HT1080 (cell line): ENCODE measurements at regions not wholly inside any gene's neighbourhood (a gene's known extent, or its start where the extent isn't known, plus 50 kb on each side); places are given as distances from the start of the nearest gene placed in this dataset.
"Not testable (repeated sequence)": the region's sequence is repeated elsewhere in the genome, so short reads cannot be mapped to it uniquely, and the experiment has no call there.

Experiments
- DNase-seq: peaks from one replicate; pipeline ENCODE4 v3.0.0-alpha.2; 2015; ENCODE audit warnings: low read depth

DNA sequence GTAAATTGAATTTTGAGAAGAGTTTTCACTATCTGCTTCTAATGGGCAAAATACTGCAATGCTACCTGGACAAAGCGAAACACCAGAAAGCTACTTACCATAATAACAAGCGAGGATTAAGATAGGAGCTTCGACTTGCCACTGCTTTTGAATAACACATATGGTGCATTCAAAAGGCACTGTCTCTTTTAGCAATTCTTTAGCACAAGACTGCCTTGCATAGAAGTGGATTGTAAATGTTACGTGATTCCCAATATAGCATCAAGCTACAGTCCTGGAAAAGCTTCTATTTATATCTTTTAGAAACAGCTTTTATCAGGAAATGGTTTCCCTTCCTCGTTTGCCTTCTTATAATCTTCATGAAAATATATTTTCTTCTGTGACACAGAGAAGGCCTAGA, 258.7 kb upstream of the PDE3A start:
- no peak for DNase-seq

DNA sequence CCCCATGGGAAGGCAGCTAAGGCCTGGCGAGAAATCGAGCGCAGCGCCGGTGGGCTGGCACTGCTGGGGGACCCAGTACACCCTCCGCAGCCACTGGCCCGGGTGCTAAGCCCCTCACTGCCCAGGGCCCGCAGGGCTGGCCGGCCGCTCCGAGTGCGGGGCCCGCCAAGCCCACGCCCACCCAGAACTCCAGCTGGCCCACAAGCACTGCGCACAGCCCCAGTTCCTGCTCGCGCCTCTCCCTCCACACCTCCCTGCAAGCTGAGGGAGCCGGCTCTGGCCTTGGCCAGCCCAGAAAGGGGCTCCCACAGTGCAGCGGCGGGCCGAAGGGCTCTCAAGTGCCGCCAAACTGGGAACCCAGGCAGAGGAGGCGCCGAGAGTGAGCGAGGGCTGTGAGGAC, 253.0 kb upstream of the PDE3A start:
- DNase-seq: not testable (repeated sequence)

DNA sequence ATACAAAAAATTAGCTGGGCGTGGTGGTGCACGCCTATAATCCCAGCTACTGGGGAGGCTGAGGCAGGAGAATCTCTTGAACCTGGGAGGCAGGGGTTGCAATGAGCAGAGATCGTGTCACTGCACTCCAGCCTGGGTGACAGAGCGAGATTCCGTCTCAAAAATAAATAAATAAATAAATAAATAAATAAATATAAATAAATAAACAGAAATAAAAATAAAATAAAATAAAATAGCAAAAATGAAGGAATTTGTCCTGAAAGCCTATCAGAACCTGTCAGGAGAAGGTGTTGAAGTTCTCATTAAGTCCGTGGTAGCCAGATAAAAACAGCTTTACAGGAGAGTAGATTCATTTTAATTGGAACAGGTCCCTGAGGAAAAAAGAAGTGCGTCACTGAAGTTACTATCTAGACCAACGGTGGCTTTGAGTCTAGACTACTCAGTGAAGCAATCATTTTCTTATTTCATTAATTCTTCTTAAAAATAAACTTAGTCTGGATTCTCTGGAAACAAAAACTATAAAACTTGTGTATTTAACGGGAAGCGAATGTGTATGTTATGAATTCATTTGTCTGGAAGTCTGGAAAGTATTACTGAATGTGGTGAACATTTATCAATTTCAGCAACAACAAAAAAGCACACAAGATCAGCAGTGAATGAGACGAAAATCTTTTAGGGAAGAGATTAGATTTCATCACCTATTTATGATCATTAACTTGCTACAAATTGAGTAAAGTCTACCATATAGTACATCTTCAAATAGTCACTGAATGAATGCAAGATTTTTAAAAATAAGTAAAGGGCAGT, 248.5 kb upstream of the PDE3A start:
- no peak for DNase-seq

DNA sequence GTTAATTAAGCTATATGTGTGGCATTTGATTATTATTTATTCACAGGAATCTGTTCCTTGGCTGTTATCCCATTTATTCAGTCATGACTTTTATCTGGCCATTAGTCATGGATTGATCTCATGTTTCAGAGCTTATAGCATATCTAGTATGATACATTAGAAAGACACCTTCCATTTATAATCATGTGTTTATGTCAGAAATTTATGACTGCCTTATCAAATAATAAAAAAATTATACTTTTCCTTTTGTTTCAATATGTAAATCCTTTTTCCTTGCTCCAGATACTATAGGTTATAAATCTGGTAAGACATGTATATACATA, 248.0 kb upstream of the PDE3A start:
- no peak for DNase-seq

DNA sequence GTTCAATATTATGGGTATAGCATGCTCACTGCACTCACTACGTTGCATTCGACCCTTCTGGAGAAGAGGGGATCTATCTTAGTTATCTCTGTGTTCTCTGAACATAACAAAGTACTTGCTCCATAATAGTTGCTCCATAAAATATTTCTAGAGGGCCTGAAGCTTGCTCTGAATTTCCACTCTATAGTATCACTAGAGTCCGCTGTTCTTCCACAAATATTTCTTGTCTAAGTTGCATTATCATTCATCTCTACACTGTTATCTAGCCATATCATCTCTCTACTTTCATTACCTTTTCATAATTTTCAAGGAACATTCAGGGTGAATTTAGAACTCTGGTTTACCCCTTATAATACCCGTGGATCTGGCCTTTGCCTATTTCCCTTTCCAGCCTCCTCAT, 246.1 kb upstream of the PDE3A start:
- no peak for DNase-seq

DNA sequence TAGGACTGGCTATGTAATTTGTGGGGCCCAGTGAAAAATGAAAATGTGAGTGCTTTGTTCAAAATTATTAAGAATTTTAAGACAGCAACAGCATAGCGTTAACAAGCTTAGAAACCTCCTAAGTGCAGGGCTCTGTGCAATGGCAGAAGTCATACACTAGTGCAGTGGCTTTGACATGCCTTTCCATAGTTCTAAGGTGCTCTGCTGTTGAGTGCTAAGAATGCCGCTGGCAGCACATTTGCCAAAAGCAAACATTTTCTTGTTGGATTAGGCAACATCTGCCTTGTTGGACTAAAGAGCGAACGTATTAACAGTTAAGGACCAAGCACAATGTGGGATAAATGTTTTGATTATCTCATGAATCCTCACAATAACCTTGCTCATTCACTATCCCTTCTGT, 244.9 kb upstream of the PDE3A start:
- DNase-seq: no peak

DNA sequence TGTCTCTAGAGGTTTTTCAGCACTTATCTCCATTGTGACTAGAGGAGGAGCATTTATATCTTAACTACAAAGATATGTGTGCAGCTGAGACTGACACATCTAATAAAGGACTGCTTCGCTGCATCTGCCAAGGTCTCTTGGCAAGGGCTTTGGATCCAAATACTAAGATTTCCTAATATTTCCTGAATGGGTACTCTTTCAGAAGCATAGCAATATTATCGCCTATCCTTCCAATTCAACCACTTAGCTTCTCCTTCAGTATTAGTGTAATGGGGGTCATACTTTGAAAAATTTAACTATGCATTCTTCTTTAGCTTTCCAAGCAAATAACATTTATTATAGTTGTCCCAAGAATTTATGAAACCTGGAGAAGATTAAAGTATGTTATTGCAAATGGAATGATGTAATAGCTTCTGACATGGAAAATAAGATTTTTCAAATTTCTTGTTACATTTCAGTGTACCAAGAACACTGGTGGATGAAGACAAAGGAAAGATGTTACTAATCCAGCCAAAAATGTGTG, 243.0 kb upstream of the PDE3A start:
- no peak for DNase-seq

DNA sequence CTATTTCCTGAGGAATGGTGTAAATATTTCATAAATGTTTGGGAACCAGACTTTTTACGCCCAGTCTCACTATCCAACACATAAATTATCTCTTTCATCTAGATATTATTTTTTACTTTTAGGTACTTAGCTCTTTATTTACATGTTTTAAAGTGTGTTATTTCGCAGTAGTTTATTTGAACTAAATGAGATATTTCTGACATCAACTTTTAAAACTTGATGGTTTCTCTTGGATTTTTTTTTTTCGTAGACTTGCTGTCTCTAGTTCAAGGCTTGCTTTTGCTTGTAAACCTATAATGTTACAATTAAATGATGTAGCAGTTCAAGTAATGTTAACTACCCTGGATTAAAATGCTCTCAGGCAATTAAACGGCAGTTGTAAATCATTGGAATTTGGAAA, 241.7 kb upstream of the PDE3A start:
- no peak for DNase-seq

DNA sequence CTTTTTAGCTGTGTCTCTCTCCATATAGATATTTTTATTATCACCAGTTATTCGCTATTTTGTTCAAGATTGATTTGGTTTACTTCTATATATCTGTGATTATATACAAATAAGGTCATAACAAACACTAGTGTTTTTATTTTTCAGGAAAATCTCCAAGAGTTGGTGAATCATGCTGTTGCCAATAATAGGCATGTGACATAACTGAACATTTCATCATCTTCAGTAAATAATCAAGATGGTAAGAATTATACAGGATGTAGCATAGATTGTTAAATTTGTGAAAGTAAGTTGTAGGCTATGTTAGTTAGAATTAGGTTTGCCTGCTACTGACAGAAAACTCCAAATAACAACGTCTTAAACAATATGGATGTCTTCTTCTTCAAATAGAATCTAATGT, 240.9 kb upstream of the PDE3A start:
- DNase-seq: no peak

DNA sequence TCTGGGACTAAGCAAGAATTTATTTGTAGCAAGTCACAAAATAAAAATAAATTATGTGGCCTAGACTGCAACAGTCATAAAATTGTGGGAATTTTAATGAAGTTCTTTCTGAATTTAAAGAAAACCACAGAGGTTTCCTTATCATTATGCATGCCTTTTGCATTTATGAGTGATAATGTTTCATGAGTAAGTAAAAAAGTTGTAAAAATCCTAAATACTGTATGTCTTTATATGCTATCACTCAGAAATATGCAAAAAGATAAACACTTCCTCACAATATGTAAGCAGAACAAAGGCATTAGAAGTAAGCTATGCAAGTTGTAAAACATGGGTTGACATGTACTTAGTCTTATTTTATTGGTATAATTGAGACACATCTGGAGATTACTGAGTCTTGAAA, 239.4 kb upstream of the PDE3A start:
- DNase-seq: no peak

DNA sequence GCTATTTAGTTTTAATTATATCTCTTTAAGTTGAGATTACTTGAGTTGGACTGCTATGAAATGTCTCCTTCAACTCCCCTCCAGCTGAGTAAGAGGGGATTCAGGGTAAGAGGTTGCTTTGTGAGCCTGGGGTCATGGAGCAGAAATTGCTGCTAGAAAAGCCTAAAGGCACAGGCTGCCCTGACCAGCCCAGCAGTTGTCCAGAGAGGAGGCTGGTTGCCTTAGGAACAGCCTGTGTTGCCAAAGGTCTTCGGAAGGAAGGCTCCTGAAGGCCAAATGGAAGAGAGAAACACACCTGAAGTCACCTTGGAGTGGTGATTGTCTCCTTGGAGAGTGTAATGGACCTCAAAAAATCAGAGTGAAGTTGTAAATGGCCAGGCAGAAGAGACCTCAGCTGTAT, 235.5 kb upstream of the PDE3A start:
- DNase-seq: no peak

DNA sequence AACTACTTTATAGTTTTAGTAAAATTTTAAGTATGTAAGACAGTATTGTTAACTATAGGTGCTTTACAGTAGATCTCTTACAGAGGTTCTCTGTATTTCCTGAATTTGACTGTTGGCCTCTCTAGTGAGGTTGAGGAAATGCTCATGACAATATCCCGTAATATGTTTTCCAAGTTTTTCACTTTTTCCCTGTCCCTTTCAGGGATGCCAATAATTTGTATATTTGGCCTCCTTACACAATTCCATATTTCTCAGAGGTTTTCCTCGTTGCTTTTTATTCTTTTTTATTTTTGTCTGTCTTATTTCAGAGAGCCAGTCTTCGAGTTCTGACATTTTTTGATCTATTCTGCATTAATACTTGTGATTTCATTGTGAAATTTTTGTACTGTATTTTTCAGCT, 233.7 kb upstream of the PDE3A start:
- DNase-seq: no peak

DNA sequence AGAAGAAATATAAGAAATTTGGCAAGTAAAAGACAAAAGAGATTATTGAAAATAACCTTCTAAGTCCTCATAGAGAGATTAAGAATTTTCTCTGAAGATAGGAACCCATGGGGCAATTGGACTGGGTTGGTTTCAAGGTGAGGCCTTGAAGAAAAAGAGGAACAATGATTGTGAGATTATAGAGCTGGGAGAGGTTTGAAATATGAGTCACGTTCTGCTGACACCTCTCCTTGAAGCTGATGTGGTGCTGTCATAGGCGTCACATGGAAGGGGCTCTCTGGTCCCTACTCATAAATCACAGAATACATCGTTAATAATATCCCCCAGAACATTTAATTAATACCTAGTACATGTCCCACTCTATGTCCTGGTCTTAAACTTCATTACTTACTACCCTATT, 227.6 kb upstream of the PDE3A start:
- DNase-seq: no peak

DNA sequence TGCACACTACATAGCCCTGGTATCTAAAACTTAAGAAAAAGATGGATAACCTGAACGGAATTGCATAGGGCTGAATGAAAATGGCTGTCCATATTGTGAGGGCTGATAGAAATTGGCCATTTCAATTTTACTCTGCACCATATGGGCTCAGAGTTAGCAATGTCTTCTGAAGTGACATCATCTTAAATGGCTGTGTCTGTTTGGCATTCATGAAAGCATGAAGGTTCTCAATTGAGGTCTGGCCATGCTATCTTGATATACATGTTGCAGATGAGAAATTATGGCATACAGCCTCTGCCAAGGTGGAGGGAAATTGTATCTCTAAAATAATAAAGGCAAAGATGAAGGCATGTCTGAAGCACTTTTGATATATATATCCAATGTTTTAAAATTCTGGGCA, 226.0 kb upstream of the PDE3A start:
- no peak for DNase-seq

DNA sequence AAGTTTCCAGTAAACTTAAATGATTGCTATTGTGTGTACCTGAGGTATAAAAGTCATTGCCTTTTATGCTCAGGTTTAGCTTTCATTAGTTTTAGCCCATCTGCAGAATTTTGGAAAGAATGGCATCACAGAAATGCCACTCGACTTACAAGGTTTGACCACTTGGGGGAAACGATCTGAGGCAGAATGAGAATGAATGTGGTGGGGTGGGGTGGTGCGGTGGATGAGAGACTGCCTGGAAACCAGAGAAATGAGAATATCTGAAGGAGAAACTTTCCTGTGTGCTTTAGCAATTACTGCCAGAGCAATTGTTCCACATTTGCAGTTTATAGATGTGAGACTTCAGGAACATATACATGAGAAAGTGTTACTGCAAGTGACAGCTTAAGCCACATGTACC, 225.4 kb upstream of the PDE3A start:
- DNase-seq: no peak

DNA sequence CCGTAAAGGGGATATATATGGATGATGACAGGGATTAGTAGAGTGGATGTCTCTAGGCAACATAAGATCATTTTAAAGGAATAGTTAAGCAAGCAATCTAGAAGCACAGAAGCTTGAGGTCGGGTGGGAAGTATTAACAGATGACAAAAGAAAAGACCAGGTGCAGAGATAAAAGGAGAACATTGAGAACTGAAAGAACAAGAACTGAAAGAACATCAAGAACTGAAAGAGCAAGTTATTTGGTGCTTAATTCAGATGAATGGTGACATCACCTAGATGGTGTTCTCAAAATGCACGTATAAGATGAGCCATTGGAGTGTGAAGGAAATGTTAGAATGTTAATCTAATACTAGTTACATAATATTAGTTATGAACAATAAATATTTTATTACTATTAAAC, 224.0 kb upstream of the PDE3A start:
- no peak for DNase-seq

DNA sequence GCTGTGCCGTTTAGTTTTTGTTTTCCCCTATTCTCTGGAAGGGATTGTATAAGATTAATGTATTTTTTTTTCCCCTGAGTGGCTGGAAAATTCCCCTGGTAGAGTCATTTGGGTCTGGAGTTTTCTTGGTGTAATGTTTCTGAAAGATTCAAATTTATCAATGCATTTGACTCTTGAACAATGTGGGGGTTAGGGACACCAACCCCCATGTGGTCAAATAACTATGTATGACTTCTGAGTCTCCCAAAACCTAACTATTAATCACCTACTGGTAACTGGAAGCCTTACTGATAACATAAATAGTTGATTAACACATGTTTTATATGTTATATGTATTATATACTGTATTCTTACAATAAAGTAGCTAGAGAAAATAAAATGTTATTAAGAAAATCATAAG, 220.1 kb upstream of the PDE3A start:
- no peak for DNase-seq

DNA sequence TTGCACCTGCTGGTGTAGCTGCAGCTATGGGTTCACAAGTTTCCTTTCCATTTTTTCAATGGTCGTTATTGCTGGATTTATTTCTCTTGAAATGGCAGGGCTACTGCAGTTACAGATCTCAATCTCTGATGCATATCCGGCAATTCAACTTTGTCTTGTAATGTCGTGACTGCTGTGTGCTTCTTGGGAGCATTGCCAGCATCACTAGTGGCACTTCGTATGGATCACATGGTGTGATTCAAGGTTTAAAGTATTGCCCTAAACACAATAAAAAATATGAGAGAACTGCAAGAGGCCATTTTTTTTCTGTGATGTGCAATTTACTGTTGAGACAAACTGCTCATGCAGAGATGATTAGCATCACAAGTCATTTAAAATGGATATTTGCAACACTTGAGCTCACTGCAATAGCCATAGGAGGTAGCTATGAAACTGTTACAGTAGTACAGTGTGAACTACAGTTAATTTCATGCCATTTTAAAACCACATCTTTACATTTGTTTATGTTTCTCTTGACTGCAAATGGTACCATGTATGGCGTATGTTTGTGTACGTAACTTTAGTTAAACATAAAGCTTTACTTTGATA, 217.4 kb upstream of the PDE3A start:
- no peak for DNase-seq

DNA sequence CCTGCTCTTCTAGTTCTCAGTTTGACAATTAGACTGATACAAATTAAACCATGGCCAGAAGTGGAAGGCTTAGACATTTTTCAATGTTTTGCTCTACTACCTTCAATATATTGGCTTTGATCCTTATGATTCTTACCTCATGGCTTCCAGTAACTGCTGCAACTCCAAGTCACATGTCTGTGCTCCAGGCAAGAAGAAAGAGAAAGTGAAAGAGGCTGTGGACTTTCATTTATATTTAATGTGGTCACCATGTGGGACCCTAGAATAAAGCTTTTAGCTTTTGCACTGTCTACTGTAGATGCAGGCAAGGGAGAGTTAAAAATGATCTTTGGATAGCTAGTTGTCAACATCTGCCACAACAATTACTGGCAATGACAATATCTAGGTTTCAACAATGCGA, 214.3 kb upstream of the PDE3A start:
- no peak for DNase-seq

DNA sequence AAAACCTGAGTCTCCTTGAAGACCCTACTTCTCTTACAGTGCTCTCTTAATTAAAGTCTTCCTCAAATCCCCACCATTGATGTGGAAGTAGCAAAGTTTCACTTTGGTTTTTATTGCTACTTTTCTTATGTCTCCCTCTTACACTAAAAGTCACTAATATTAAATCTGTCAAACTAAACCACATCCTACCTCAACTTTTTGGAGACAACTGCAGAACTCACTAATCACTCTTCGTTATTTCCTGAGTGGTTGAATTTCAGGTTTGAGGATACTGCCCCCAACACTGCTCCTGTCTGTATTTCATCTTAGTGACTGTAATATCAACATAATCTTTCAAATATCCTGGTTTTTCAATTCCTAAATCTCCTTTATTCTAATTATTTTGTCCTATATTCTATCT, 213.0 kb upstream of the PDE3A start:
- DNase-seq: no peak

DNA sequence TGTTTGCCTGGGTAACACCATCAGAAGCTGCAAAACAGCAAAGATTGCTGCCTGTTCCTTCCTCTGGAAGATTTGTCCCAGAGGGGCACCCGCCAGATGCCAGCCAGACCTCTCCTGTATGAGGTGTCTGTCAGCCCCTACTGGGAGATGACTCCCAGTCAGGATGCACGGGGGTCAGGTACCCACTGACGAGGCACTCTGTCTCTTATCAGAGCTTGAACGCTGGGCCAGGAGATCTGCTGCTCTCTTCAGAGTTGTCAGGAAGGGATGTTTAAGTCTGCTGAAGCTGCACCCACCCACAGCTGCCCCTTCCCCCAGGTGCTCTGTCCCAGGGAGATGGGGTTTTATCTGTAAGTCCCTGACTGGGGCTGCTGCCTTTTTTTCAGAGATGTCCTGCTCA, 207.4 kb upstream of the PDE3A start:
- not testable (repeated sequence) for DNase-seq

DNA sequence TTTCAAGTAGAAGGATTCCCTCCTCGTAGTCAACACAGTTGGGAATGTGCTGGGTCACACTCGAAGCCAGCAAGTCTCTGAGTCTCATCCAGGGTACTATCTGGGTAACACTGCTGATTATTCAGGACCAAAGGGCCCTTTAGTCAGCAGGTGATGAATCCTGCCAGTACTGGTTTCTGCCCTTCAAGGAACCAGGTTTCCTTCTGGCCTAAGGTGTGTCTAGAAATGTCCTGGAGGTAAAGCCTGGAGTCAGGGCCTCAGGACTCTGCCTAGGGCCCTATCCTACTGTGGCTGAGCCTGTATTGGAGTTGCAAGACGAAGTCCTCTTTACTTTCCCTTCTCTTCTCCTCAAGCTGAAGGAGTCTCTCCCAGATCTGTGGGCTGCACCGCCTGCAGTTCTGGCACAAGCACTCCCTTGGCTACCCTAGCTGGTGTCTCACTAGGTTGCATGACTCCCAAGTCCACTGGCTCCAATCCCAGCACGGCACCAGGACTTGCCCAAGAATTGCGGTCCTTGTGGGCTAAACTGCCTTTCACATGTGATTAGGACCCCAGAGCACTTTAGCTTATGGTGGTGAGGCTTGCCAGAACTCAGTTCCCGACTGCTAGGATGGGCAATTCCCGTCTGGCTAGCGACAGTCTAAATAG, 193.7 kb upstream of the PDE3A start:
- no peak for DNase-seq
